KMS-11 (cell line): ENCODE measurements at regions not wholly inside any gene's neighbourhood (a gene's known extent, or its start where the extent isn't known, plus 50 kb on each side); places are given as distances from the start of the nearest gene placed in this dataset.
"Not testable (repeated sequence)": the region's sequence is repeated elsewhere in the genome, so short reads cannot be mapped to it uniquely, and the experiment has no call there.

Experiments used
- H2AFZ ChIP-seq: fragments of 200-600 bp; sonication (generic); 2 replicates; pipeline ENCODE4 v1.6.1; 2016; ENCODE audit warnings: antibody characterized with exemption, mixed run types, low read depth
- H3K27ac ChIP-seq: fragments of 200-600 bp; sonication (generic); 2 replicates; pipeline ENCODE4 v1.6.1; 2016; ENCODE audit warnings: mild to moderate bottlenecking, mixed run types
- H3K27me3 ChIP-seq: fragments of 200-600 bp; sonication (generic); 2 replicates; pipeline ENCODE4 v1.6.1; 2017; ENCODE audit warnings: mild to moderate bottlenecking, low read depth, mixed run types, moderate library complexity; ENCODE audit not compliant: insufficient read depth
- H3K36me3 ChIP-seq: fragments of 200-600 bp; sonication (generic); 2 replicates; pipeline ENCODE4 v1.6.1; 2017; ENCODE audit warnings: mild to moderate bottlenecking, mixed run types; ENCODE audit not compliant: insufficient read depth
- H3K4me1 ChIP-seq: fragments of 200-600 bp; sonication (generic); 2 replicates; pipeline ENCODE4 v1.6.1; 2016; ENCODE audit warnings: mild to moderate bottlenecking, low read depth, mixed run types; ENCODE audit not compliant: poor library complexity, severe bottlenecking
- H3K4me2 ChIP-seq: fragments of 200-600 bp; sonication (generic); 2 replicates; pipeline ENCODE4 v1.7.0; 2016; ENCODE audit warnings: mild to moderate bottlenecking, mixed run types
- H3K4me3 ChIP-seq: fragments of 200-600 bp; sonication (generic); IDR thresholded peaks from 2 replicates; pipeline ENCODE4 v1.6.1; 2017; ENCODE audit warnings: low read depth, low read length, mixed read lengths; ENCODE audit not compliant: insufficient read depth
- H3K79me2 ChIP-seq: fragments of 200-600 bp; sonication (generic); 2 replicates; pipeline ENCODE4 v1.6.1; 2016; ENCODE audit warnings: low read depth, mixed run types; ENCODE audit not compliant: insufficient read depth
- H3K9ac ChIP-seq: fragments of 200-600 bp; sonication (generic); 2 replicates; pipeline ENCODE4 v1.6.1; 2016; ENCODE audit warnings: mild to moderate bottlenecking, mixed run types
- H4K20me1 ChIP-seq: fragments of 200-600 bp; sonication (generic); 2 replicates; pipeline ENCODE4 v1.6.1; 2016; ENCODE audit warnings: mild to moderate bottlenecking, mixed run types; ENCODE audit not compliant: insufficient read depth
- TF ChIP-seq, protein P1 (sequence below): fragments of 200-600 bp; sonication (generic); conservative IDR thresholded peaks from 2 replicates; pipeline ENCODE4 v1.6.1; 2017; ENCODE audit warnings: low read depth, mild to moderate bottlenecking, antibody characterized with exemption, low read length, moderate library complexity, mixed read lengths

DNA sequence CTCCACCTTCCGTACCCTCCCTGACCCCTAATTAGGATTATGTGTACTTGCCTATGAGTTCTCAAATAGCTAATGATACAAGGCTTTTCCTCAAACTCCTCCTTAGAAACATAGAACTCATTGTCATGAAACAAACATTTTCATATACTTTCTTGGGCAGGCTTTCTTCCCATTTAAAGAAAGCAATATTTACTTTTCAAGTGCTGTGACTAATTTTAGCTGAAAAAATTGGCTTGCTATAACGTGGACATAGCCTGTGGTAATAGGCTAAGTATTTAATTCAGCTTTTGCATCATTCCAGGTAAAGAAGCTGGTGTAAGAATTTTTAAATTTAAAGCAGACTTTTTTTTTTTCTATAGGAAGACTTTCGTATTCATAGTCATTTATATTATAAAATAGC is 208.7 kb downstream of the SOX2 start:
- H3K9ac ChIP-seq, result no peak overlapping the region

DNA sequence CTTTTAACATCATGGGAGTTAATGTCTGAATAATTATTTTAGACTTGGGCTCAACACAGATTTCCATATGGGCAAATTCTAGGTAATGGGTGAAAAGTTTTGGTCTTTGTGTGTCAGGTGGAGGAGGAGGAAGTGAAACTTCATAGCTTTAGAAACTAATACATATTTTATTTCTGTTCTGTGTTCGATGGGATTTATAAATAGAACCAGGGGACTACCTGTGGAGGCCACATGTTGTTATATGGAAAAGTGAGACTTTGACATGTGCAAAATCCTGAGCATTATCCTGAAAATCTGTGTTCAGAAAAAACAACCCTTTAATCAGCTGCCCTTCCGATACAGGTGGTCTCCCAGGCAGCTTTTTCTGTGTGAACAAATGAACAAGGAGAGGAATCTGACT is 209.5 kb downstream of the SOX2 start:
- Histone ChIP-seq H2AFZ (peak overlapping the region; percentile 7; the same call in 1 of the 2 replicates), H4K20me1 (no peaks in the 10 kb centered on the region), H3K4me3 (no peak overlapping the region), H3K36me3 (no peaks in the 10 kb centered on the region), H3K4me2 (peak overlapping the region; percentile 44; the same call in 1 of the 2 replicates), H3K9ac (no peak overlapping the region), H3K27me3 (no peaks in the 10 kb centered on the region), H3K27ac (no peak overlapping the region), H3K4me1 (peaks cover 17% of the 10 kb centered on the region), H3K79me2 (no peaks in the 10 kb centered on the region)
- TF ChIP-seq, protein P1, sequence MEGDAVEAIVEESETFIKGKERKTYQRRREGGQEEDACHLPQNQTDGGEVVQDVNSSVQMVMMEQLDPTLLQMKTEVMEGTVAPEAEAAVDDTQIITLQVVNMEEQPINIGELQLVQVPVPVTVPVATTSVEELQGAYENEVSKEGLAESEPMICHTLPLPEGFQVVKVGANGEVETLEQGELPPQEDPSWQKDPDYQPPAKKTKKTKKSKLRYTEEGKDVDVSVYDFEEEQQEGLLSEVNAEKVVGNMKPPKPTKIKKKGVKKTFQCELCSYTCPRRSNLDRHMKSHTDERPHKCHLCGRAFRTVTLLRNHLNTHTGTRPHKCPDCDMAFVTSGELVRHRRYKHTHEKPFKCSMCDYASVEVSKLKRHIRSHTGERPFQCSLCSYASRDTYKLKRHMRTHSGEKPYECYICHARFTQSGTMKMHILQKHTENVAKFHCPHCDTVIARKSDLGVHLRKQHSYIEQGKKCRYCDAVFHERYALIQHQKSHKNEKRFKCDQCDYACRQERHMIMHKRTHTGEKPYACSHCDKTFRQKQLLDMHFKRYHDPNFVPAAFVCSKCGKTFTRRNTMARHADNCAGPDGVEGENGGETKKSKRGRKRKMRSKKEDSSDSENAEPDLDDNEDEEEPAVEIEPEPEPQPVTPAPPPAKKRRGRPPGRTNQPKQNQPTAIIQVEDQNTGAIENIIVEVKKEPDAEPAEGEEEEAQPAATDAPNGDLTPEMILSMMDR, result no peak

More for the DNA sequence above, 208.7 kb downstream of the SOX2 start:
- Histone ChIP-seq H3K27ac (no peak overlapping the region), H3K27me3 (no peaks in the 10 kb centered on the region), H3K4me2 (no peak overlapping the region), H4K20me1 (no peaks in the 10 kb centered on the region), H3K4me3 (no peak overlapping the region), H2AFZ (no peak overlapping the region), H3K4me1 (peaks cover 17% of the 10 kb centered on the region), H3K79me2 (no peaks in the 10 kb centered on the region), H3K36me3 (no peaks in the 10 kb centered on the region)
- TF ChIP-seq, protein P1, result no peak

GRCh38 chr3:181925841-181926240 is 214.1 kb downstream of the SOX2 start:
- H2AFZ ChIP-seq, H4K20me1 ChIP-seq, H3K9ac ChIP-seq: not testable (repeated sequence)

GRCh38 chr3:181929501-181929900 is 217.8 kb downstream of the SOX2 start:
- H2AFZ ChIP-seq, result no peak overlapping the region
- TF ChIP-seq, protein P1, result no peak
- H3K36me3 ChIP-seq, result no peaks in the 10 kb centered on the region
- no peaks in the 10 kb centered on the region for H4K20me1 ChIP-seq
- H3K79me2 ChIP-seq, result no peaks in the 10 kb centered on the region
- no peaks in the 10 kb centered on the region for H3K27me3 ChIP-seq
- no peak overlapping the region for H3K27ac ChIP-seq
- no peak overlapping the region for H3K4me3 ChIP-seq
- H3K4me1 ChIP-seq, result no peaks in the 10 kb centered on the region
- no peak overlapping the region for H3K4me2 ChIP-seq
- no peak overlapping the region for H3K9ac ChIP-seq

More at GRCh38 chr3:181925841-181926240, 214.1 kb downstream of the SOX2 start:
- H3K27ac ChIP-seq, H3K4me2 ChIP-seq, H3K4me3 ChIP-seq, H3K36me3 ChIP-seq, H3K79me2 ChIP-seq, H3K4me1 ChIP-seq, H3K27me3 ChIP-seq: not testable (repeated sequence)

DNA sequence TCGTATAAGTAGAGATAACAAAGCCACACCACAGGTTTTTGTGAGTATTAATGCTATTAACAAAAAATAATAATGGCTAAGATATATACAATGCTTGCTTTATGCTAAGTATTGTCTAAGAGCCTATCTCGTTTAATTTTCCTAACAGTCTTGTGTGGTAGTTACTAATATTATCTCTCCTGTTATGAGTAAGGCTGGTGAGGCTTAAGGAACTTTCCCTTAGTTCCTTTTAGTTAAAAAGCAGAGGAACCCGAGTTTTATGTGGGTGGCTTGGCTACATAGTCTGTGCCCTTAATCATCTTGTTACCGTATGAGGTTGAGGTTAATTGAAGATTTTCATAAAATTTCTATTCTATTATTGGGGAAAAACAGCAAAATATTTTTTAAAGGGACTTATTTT is 218.4 kb downstream of the SOX2 start:
- no peak overlapping the region for H3K4me3 ChIP-seq
- H3K79me2 ChIP-seq, result no peaks in the 10 kb centered on the region
- TF ChIP-seq, protein P1, result no peak
- H3K27me3 ChIP-seq, result no peaks in the 10 kb centered on the region
- no peak overlapping the region for H3K9ac ChIP-seq
- no peak overlapping the region for H3K27ac ChIP-seq
- no peaks in the 10 kb centered on the region for H3K4me1 ChIP-seq
- no peak overlapping the region for H2AFZ ChIP-seq
- H4K20me1 ChIP-seq, result no peaks in the 10 kb centered on the region
- no peak overlapping the region for H3K4me2 ChIP-seq
- no peaks in the 10 kb centered on the region for H3K36me3 ChIP-seq
